DOHH2 (cell line): ENCODE measurements at regions not wholly inside any gene's neighbourhood (a gene's known extent, or its start where the extent isn't known, plus 50 kb on each side); places are given as distances from the start of the nearest gene placed in this dataset.

ENCODE experiments used
- H3F3A ChIP-seq: fragments of 200-600 bp; sonication (generic), shearing (Covaris generic); 2 replicates; pipeline ENCODE4 v1.6.0; 2016; ENCODE audit warnings: antibody characterized with exemption, mild to moderate bottlenecking; ENCODE audit not compliant: control insufficient read depth, insufficient read depth
- H3K27ac ChIP-seq: fragments of 200-600 bp; sonication (generic); 2 replicates; pipeline ENCODE4 v1.5.1; 2014; ENCODE audit warnings: low read depth, mild to moderate bottlenecking, low read length, moderate library complexity
- H3K27me3 ChIP-seq: fragments of 200-600 bp; sonication (generic); 2 replicates; pipeline ENCODE4 v1.6.1; 2014; ENCODE audit warnings: mild to moderate bottlenecking, low read length, mixed read lengths; ENCODE audit not compliant: control insufficient read depth
- H3K36me3 ChIP-seq: fragments of 200-600 bp; sonication (generic); 2 replicates; pipeline ENCODE4 v1.6.1; 2014; ENCODE audit warnings: mild to moderate bottlenecking, low read length, moderate library complexity, mixed read lengths; ENCODE audit not compliant: control insufficient read depth
- H3K4me1 ChIP-seq: fragments of 200-600 bp; sonication (generic); 2 replicates; pipeline ENCODE4 v1.6.1; 2014; ENCODE audit warnings: mild to moderate bottlenecking, low read length, mixed read lengths; ENCODE audit not compliant: control insufficient read depth
- H3K4me2 ChIP-seq: fragments of 200-600 bp; sonication (generic); 2 replicates; pipeline ENCODE4 v1.6.0; 2014; ENCODE audit warnings: mild to moderate bottlenecking, low read length, moderate library complexity
- H3K4me3 ChIP-seq: fragments of 200-600 bp; sonication (generic); 2 replicates; pipeline ENCODE4 v1.5.1; 2014; ENCODE audit warnings: mild to moderate bottlenecking, low read length, mixed read lengths
- H3K79me2 ChIP-seq: fragments of 200-600 bp; sonication (generic); 2 replicates; pipeline ENCODE4 v1.6.1; 2014; ENCODE audit warnings: mild to moderate bottlenecking, low read length, mixed read lengths; ENCODE audit not compliant: control insufficient read depth
- H3K9me2 ChIP-seq: fragments of 200-600 bp; sonication (generic); replicated peaks from 2 replicates; pipeline ENCODE4 v1.6.1; 2014; ENCODE audit warnings: mild to moderate bottlenecking, low read length, mixed read lengths; ENCODE audit not compliant: control insufficient read depth
- H3K9me3 ChIP-seq: fragments of 200-600 bp; sonication (generic); 2 replicates; pipeline ENCODE4 v1.6.1; 2014; ENCODE audit warnings: antibody characterized with exemption, low read length, mixed read lengths; ENCODE audit not compliant: control insufficient read depth, insufficient read depth
- H4K20me1 ChIP-seq: fragments of 200-600 bp; sonication (generic); 2 replicates; pipeline ENCODE4 v1.6.0; 2014; ENCODE audit warnings: low read depth, mild to moderate bottlenecking, antibody characterized with exemption, low read length, moderate library complexity; ENCODE audit not compliant: control insufficient read depth, insufficient read depth
- EZH2phosphoT487 ChIP-seq: fragments of 200-600 bp; sonication (generic); IDR thresholded peaks from 2 replicates; pipeline ENCODE4 v1.6.1; 2017; ENCODE audit warnings: borderline replicate concordance, mild to moderate bottlenecking, antibody characterized with exemption, low read length, moderate library complexity, mixed read lengths
- TF ChIP-seq, protein P1 (sequence below): fragments of 200-600 bp; sonication (generic); IDR thresholded peaks from one replicate; pipeline ENCODE4 v1.5.1; 2014; ENCODE audit warnings: antibody characterized with exemption, mild to moderate bottlenecking, low read depth, low read length; ENCODE audit not compliant: poor library complexity, severe bottlenecking

- Histone ChIP-seq H3K27ac (no peak overlapping the region), H3K9me2 (no peaks in the 10 kb centered on the region), H3K27me3 (no peaks in the 10 kb centered on the region), H3K4me1 (no peaks in the 10 kb centered on the region), H3K4me3 (no peak overlapping the region), H3K36me3 (no peaks in the 10 kb centered on the region), H3K9me3 (no peaks in the 10 kb centered on the region), H4K20me1 (no peaks in the 10 kb centered on the region), H3K4me2 (no peak overlapping the region), H3F3A (no peaks in the 10 kb centered on the region), H3K79me2 (no peaks in the 10 kb centered on the region)
- TF ChIP-seq, protein P1, sequence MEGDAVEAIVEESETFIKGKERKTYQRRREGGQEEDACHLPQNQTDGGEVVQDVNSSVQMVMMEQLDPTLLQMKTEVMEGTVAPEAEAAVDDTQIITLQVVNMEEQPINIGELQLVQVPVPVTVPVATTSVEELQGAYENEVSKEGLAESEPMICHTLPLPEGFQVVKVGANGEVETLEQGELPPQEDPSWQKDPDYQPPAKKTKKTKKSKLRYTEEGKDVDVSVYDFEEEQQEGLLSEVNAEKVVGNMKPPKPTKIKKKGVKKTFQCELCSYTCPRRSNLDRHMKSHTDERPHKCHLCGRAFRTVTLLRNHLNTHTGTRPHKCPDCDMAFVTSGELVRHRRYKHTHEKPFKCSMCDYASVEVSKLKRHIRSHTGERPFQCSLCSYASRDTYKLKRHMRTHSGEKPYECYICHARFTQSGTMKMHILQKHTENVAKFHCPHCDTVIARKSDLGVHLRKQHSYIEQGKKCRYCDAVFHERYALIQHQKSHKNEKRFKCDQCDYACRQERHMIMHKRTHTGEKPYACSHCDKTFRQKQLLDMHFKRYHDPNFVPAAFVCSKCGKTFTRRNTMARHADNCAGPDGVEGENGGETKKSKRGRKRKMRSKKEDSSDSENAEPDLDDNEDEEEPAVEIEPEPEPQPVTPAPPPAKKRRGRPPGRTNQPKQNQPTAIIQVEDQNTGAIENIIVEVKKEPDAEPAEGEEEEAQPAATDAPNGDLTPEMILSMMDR: no peak
- no peak for TF ChIP-seq EZH2phosphoT487
Observed at GRCh38 chr6:140985679-140986275, 1146.9 kb upstream of the GJE1 start.

DNA sequence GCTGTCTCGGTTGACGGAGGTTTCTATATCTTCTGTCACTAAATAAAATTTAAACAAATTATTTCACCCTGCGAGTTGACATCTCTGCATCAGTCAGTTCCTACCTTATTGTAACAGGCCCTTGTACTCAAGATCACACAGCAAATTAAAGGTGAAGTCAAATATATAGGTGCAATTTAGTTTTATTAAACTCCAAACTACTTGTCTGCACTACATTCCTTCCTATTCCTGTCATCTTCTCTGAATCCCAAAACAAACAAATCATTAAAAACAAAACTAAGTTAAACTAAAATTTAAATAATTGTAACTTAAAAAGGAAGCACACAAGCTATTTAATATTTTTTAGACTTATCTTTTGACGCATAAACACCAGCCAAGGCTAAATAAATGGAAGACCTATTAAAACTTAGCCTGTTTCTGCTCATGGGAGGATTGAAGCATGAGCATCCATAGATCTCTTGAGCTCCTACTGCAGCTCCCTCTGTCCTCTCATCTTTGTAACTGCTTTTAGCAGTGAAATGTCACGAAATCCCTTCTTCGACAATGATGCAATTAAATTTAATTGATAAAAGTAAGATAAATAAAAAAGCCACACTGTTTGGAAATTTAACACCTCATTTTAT, 1152.3 kb upstream of the GJE1 start:
- no peaks in the 10 kb centered on the region for H3K27me3 ChIP-seq

DNA sequence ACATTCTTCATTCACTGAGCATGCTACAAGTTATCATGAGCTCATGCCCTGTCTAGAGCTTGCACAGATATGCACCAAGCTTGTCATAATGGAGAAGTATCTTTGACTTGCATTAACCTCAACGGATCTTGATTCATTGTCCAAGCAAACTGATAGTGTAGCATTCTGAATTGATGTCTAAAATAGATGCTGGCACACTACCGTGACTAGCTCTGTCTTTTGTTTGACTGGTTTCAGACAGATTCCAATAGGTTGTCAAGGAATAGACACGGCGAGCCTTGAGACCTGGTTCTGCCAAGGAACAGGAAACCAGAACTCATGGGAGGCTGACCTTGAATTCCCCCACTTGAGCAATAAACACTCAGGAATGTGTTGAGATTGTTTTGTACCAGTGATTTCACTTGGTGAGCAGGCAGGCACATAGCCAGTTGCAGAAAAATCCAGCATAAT, 1153.1 kb upstream of the GJE1 start:
- H3K36me3 ChIP-seq: no peaks in the 10 kb centered on the region
- no peaks in the 10 kb centered on the region for H4K20me1 ChIP-seq
- H3K4me1 ChIP-seq: no peaks in the 10 kb centered on the region
- H3K9me3 ChIP-seq: no peaks in the 10 kb centered on the region
- H3K27me3 ChIP-seq: no peaks in the 10 kb centered on the region
- no peak overlapping the region for H3K27ac ChIP-seq
- H3K4me2 ChIP-seq: no peak overlapping the region
- no peak for TF ChIP-seq EZH2phosphoT487
- TF ChIP-seq, protein P1: no peak
- no peaks in the 10 kb centered on the region for H3F3A ChIP-seq
- no peaks in the 10 kb centered on the region for H3K9me2 ChIP-seq
- H3K79me2 ChIP-seq: no peaks in the 10 kb centered on the region
- no peak overlapping the region for H3K4me3 ChIP-seq

More for the DNA sequence above, 1152.3 kb upstream of the GJE1 start:
- Histone ChIP-seq H3K79me2 (no peaks in the 10 kb centered on the region), H3K27ac (no peak overlapping the region), H4K20me1 (no peaks in the 10 kb centered on the region), H3K4me2 (no peak overlapping the region), H3K4me3 (no peak overlapping the region), H3K9me3 (no peaks in the 10 kb centered on the region), H3K36me3 (no peaks in the 10 kb centered on the region), H3K4me1 (no peaks in the 10 kb centered on the region), H3K9me2 (no peaks in the 10 kb centered on the region), H3F3A (no peaks in the 10 kb centered on the region)
- TF ChIP-seq EZH2phosphoT487: no peak
- TF ChIP-seq, protein P1: no peak
